ENCODE measurements at regions not wholly inside any gene's neighbourhood (a gene's known extent, or its start where the extent isn't known, plus 50 kb on each side); places are given as distances from the start of the nearest gene placed in this dataset.

DNA sequence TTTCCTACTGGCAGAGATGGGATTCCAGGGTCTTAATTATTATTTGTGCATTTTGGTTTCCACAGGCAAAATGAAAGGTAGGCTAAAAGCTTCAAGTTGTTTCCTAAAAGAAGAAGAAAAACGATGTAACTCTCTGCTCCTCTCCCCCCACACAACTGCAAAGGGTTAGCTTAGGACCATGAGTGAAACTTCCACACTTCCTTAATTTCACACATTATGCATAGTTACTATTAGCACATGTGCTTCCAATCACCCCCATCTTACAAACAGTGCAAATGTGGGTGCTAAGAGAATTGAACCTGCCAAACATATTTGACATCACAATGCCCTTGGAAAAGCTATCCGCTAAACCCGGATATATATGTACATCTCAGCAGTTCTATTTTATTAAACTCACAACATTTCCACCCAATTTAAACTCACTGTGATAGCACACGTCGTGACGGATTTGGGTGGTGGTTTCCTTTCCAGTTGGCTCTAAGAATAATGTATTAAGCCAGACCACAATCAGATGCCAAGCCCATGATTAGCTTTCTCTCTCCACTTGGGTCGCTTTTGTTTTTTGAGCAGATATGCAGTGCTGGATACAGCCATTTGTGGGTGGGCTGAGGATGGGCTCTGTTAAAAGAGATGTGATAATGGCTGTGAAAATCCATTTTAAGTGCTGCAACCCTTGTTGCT lies 245.0 kb upstream of the POU2AF2 start:
- no peak overlapping the region for H3K4me3 Mint-ChIP-seq (ENCODE audit: unreplicated experiment)
- DNase-seq (ENCODE audit: unreplicated experiment): no peak
- no peaks in the 10 kb centered on the region for H3K36me3 Mint-ChIP-seq (ENCODE audit: insufficient read depth, unreplicated experiment)
- POLR2A ChIA-PET: interaction anchor here (0.7 to 1.3 kb wide), 2 partner anchors 9 to 203 kb away, joined by 3 read pairs; no protein-coding TSS in a partner anchor
- CTCF ChIA-PET: no interaction called here
- intact Hi-C loops (cut with micrococcal nuclease): no loop called here
- H3K9me3 Mint-ChIP-seq (ENCODE audit: unreplicated experiment): no peaks in the 10 kb centered on the region
- no TSS peak for BruUV-seq (replicated peaks)
- no peaks in the 10 kb centered on the region for H3K27me3 Mint-ChIP-seq (ENCODE audit: insufficient read depth, unreplicated experiment)
- no peak overlapping the region for H3K27ac Mint-ChIP-seq (ENCODE audit: low read depth, unreplicated experiment)
- TF ChIP-seq, protein P1, sequence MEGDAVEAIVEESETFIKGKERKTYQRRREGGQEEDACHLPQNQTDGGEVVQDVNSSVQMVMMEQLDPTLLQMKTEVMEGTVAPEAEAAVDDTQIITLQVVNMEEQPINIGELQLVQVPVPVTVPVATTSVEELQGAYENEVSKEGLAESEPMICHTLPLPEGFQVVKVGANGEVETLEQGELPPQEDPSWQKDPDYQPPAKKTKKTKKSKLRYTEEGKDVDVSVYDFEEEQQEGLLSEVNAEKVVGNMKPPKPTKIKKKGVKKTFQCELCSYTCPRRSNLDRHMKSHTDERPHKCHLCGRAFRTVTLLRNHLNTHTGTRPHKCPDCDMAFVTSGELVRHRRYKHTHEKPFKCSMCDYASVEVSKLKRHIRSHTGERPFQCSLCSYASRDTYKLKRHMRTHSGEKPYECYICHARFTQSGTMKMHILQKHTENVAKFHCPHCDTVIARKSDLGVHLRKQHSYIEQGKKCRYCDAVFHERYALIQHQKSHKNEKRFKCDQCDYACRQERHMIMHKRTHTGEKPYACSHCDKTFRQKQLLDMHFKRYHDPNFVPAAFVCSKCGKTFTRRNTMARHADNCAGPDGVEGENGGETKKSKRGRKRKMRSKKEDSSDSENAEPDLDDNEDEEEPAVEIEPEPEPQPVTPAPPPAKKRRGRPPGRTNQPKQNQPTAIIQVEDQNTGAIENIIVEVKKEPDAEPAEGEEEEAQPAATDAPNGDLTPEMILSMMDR (IDR thresholded peaks at IDR 0.05; ENCODE audit: unreplicated experiment): no peak
- no peaks in the 10 kb centered on the region for H3K4me1 Mint-ChIP-seq (ENCODE audit: insufficient read depth, unreplicated experiment)

DNA sequence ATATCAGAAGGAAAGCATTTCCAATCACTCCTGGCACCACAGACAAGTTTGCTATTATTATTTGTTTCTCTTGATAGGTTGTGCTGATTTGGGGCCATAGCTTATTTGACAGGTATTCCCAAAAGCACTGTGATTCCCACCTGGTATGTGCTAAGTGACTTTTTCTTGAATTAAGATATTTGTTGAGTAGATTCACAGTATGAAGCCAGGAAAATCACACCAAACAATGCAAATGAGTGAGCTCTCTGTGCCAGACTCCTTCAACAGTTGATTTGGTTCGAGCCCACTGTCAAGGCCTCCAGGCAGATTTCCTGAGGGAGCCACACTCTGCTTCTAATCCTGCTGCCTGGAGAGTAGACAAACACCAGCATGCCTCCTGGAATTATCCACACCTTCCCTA lies 253.0 kb upstream of the POU2AF2 start:
- peaks cover 9% of the 10 kb centered on the region for H3K4me1 Mint-ChIP-seq (ENCODE audit: insufficient read depth, unreplicated experiment)
- POLR2A ChIA-PET: no interaction called here
- no peak for DNase-seq (ENCODE audit: unreplicated experiment)
- CTCF ChIA-PET: no interaction called here
- no peaks in the 10 kb centered on the region for H3K9me3 Mint-ChIP-seq (ENCODE audit: unreplicated experiment)
- no peak overlapping the region for H3K4me3 Mint-ChIP-seq (ENCODE audit: unreplicated experiment)
- TF ChIP-seq, protein P1 (IDR thresholded peaks at IDR 0.05; ENCODE audit: unreplicated experiment): no peak
- H3K36me3 Mint-ChIP-seq (ENCODE audit: insufficient read depth, unreplicated experiment): no peaks in the 10 kb centered on the region
- H3K27ac Mint-ChIP-seq (ENCODE audit: low read depth, unreplicated experiment): no peak overlapping the region
- BruUV-seq (replicated peaks): no TSS peak
- intact Hi-C loops (cut with micrococcal nuclease): no loop called here
- peaks cover 2% of the 10 kb centered on the region for H3K27me3 Mint-ChIP-seq (ENCODE audit: insufficient read depth, unreplicated experiment)

DNA sequence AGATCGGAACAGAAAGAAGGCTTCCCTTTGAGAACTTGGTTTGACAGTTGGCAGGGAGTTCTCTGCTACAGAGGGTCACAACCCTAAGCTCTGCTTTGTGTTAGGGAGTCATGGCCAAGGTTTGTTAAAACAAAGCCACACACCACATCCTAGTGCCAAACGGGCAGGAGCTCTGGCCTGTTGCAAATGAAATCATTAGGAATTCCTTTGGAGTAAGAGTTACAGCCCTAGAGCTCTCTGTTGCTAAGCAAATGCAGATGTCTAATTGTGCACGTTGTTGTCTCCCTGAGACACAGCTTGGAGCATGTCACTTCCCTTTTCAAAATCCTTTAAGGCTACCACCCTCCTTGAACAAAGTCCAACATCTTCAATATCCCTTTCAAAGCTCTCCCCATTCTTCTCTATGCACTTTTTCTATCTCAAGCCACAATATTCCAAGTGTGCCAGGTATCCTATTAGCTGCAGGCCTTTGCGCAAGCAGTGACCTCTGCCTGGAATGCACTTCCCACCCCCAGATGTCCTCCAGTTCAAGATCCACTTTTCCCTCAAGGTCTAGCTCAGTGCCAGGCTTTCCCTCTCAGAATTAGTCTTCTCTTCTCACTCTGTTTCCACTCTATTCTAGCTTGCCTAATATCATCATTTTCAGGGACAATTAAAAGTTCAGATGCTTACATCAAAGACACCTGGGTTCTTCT lies 253.7 kb upstream of the POU2AF2 start:
- Mint-ChIP-seq H3K4me3 (ENCODE audit: unreplicated experiment) (no peak overlapping the region), H3K27ac (ENCODE audit: low read depth, unreplicated experiment) (no peak overlapping the region), H3K36me3 (ENCODE audit: insufficient read depth, unreplicated experiment) (no peaks in the 10 kb centered on the region), H3K27me3 (ENCODE audit: insufficient read depth, unreplicated experiment) (peaks cover 9% of the 10 kb centered on the region), H3K4me1 (ENCODE audit: insufficient read depth, unreplicated experiment) (peaks cover 9% of the 10 kb centered on the region), H3K9me3 (ENCODE audit: unreplicated experiment) (no peaks in the 10 kb centered on the region)
- TF ChIP-seq, protein P1 (IDR thresholded peaks at IDR 0.05; ENCODE audit: unreplicated experiment): no peak
- POLR2A ChIA-PET: interaction anchor here (0.6 kb wide), 1 partner anchor 9 kb away, joined by 3 read pairs; no protein-coding TSS in a partner anchor
- no TSS peak for BruUV-seq (replicated peaks)
- intact Hi-C loops (cut with micrococcal nuclease): no loop called here
- CTCF ChIA-PET: interaction anchor here (0.5 to 0.6 kb wide), 3 partner anchors 57 to 437 kb away, joined by 3 to 4 read pairs (median 3); no protein-coding TSS in a partner anchor
- peak; percentile 6 for DNase-seq (ENCODE audit: unreplicated experiment)

DNA sequence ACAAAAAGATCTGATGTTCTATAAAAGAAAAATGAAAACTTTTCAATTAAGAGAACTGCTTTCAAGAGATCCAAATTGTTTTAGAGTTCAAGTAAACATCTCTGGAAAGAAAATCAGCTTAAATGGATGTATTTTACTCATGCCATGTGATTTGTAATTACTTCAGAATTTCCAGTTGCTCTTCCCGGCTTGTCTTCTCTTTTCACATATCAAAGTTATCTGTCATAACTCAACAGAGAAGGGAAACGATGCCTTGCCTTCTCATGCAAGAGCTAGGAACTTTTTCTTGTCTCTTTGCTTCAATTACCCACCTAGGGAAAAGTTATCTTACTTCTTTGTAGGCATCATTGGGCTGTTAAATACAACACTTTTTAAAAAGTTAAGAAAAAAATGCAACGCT lies 255.2 kb upstream of the POU2AF2 start:
- Mint-ChIP-seq H3K4me1 (ENCODE audit: insufficient read depth, unreplicated experiment) (peaks cover 9% of the 10 kb centered on the region), H3K36me3 (ENCODE audit: insufficient read depth, unreplicated experiment) (no peaks in the 10 kb centered on the region), H3K4me3 (ENCODE audit: unreplicated experiment) (no peak overlapping the region), H3K27me3 (ENCODE audit: insufficient read depth, unreplicated experiment) (peaks cover 14% of the 10 kb centered on the region), H3K9me3 (ENCODE audit: unreplicated experiment) (no peaks in the 10 kb centered on the region), H3K27ac (ENCODE audit: low read depth, unreplicated experiment) (no peak overlapping the region)
- TF ChIP-seq, protein P1 (IDR thresholded peaks at IDR 0.05; ENCODE audit: unreplicated experiment): no peak
- DNase-seq (ENCODE audit: unreplicated experiment): no peak
- POLR2A ChIA-PET: interaction anchor here (1.1 to 1.4 kb wide), 5 partner anchors 11 to 465 kb away, joined by 3 to 5 read pairs (median 3); no protein-coding TSS in a partner anchor
- CTCF ChIA-PET: interaction anchor here (0.6 kb wide), 1 partner anchor 41 kb away, joined by 3 read pairs; no protein-coding TSS in a partner anchor
- no TSS peak for BruUV-seq (replicated peaks)
- intact Hi-C loops (cut with micrococcal nuclease): no loop called here
